Tibial artery (tissue), 4 donors: ENCODE measurements at regions not wholly inside any gene's neighbourhood (a gene's known extent, or its start where the extent isn't known, plus 50 kb on each side); places are given as distances from the start of the nearest gene placed in this dataset.

Experiments used
- DNase-seq, 2 donors: peaks; one replicate each; pipeline ENCODE4 v3.0.0-alpha.2; 2019
- H3K27ac ChIP-seq, 2 donors: fragments of 200-600 bp; sonication (generic) in 1 of 2; 1 replicate in 1 of 2; 2 replicates in 1 of 2; pipeline ENCODE4 v1.5.1; 2018 to 2019; ENCODE audit warnings: mild to moderate bottlenecking in 1 of 2
- H3K27me3 ChIP-seq, 2 donors: fragments of 200-600 bp; sonication (generic) in 1 of 2; one replicate each; pipeline versions ENCODE4 v1.5.1 to v1.6.0; 2016 to 2019
- H3K36me3 ChIP-seq, 3 donors: fragments of 200-600 bp; sonication (generic) in 2 of 3; one replicate each; pipeline ENCODE4 v1.5.1; 2016 to 2019; ENCODE audit warnings: mild to moderate bottlenecking in 2 of 3
- H3K4me1 ChIP-seq, 4 donors: fragments of 200-600 bp; sonication (generic) in 2 of 4; 1 replicate in 3 of 4; 2 replicates in 1 of 4; pipeline ENCODE4 v1.5.1; 2016 to 2019
- H3K4me3 ChIP-seq, 2 donors: fragments of 200-600 bp; sonication (generic) in 1 of 2; 1 replicate in 1 of 2; 2 replicates in 1 of 2; pipeline ENCODE4 v1.5.1; 2018 to 2019; ENCODE audit warnings: mild to moderate bottlenecking in 2 of 2
- H3K9me3 ChIP-seq, 3 donors: fragments of 200-600 bp; sonication (generic) in 1 of 3; one replicate each; pipeline ENCODE4 v1.5.1; 2016 to 2019
- CTCF ChIP-seq, 2 experiments: fragments of 200-600 bp in 1 of 2; fragments of 450-650 bp in 1 of 2; IDR thresholded peaks; one replicate each; pipeline ENCODE4 v1.5.1; 2017 to 2019; ENCODE audit warnings: antibody characterized with exemption in 2 of 2, mild to moderate bottlenecking in 1 of 2, moderate library complexity in 1 of 2
- intact Hi-C: fragments of 100-400 bp; cut with DNase I; formaldehyde crosslinking; loops from one replicate; pipeline ENCODE4 v1.15.0; 2023; ENCODE audit warnings: low total_unique reads

- DNase-seq = no peak
- no peak for TF ChIP-seq CTCF (IDR thresholded peaks at IDR 0.05)
- Histone ChIP-seq H3K36me3 (no peaks in the 10 kb centered on the region), H3K4me1 (no peaks in the 10 kb centered on the region), H3K4me3 (no peak overlapping the region), H3K27me3 (no peaks in the 10 kb centered on the region), H3K9me3 (no peaks in the 10 kb centered on the region), H3K27ac (no peak overlapping the region)
- intact Hi-C loops = no loop called here
Measured at GRCh38 chrX:55142206-55142918, 53.5 kb downstream of the PAGE2 start.

GRCh38 chrX:55142919-55143310 lies 54.1 kb downstream of the PAGE2 start:
- Histone ChIP-seq H3K9me3 (no peaks in the 10 kb centered on the region), H3K36me3 (no peaks in the 10 kb centered on the region), H3K4me1 (no peaks in the 10 kb centered on the region), H3K4me3 (no peak overlapping the region), H3K27ac (no peak overlapping the region), H3K27me3 (no peaks in the 10 kb centered on the region)
- DNase-seq = no peak
- intact Hi-C loops = no loop called here
- TF ChIP-seq CTCF (IDR thresholded peaks at IDR 0.05) = no peak

GRCh38 chrX:55143621-55144020 lies 54.8 kb downstream of the PAGE2 start:
- intact Hi-C loops = no loop called here
- no peaks in the 10 kb centered on the region for H3K27me3 ChIP-seq
- DNase-seq = no peak
- no peak overlapping the region for H3K4me3 ChIP-seq
- H3K27ac ChIP-seq = no peak overlapping the region
- H3K9me3 ChIP-seq = no peaks in the 10 kb centered on the region
- no peaks in the 10 kb centered on the region for H3K4me1 ChIP-seq
- no peak for TF ChIP-seq CTCF (IDR thresholded peaks at IDR 0.05)
- H3K36me3 ChIP-seq = no peaks in the 10 kb centered on the region

GRCh38 chrX:55144697-55145096 lies 55.9 kb downstream of the PAGE2 start:
- Histone ChIP-seq H3K27ac (no peak overlapping the region), H3K4me1 (no peaks in the 10 kb centered on the region), H3K9me3 (no peaks in the 10 kb centered on the region), H3K27me3 (no peaks in the 10 kb centered on the region), H3K4me3 (no peak overlapping the region), H3K36me3 (no peaks in the 10 kb centered on the region)
- no peak for DNase-seq
- no peak for TF ChIP-seq CTCF (IDR thresholded peaks at IDR 0.05)
- intact Hi-C loops = no loop called here

GRCh38 chrX:55149242-55149641 lies 60.4 kb downstream of the PAGE2 start:
- H3K27me3 ChIP-seq = no peaks in the 10 kb centered on the region
- H3K27ac ChIP-seq = no peak overlapping the region
- no peak overlapping the region for H3K4me3 ChIP-seq
- no peaks in the 10 kb centered on the region for H3K36me3 ChIP-seq
- no peak for TF ChIP-seq CTCF (IDR thresholded peaks at IDR 0.05)
- DNase-seq = no peak
- H3K4me1 ChIP-seq = no peaks in the 10 kb centered on the region
- intact Hi-C loops = no loop called here
- H3K9me3 ChIP-seq = no peaks in the 10 kb centered on the region

GRCh38 chrX:55151199-55151598 lies 62.4 kb downstream of the PAGE2 start:
- intact Hi-C loops = no loop called here
- Histone ChIP-seq H3K36me3 (no peaks in the 10 kb centered on the region), H3K4me3 (no peak overlapping the region), H3K27me3 (no peaks in the 10 kb centered on the region), H3K9me3 (no peaks in the 10 kb centered on the region), H3K27ac (no peak overlapping the region), H3K4me1 (no peaks in the 10 kb centered on the region)
- TF ChIP-seq CTCF (IDR thresholded peaks at IDR 0.05) = no peak
- no peak for DNase-seq
